Coronary artery (tissue), 2 donors: ENCODE measurements at regions not wholly inside any gene's neighbourhood (a gene's known extent, or its start where the extent isn't known, plus 50 kb on each side); places are given as distances from the start of the nearest gene placed in this dataset.

ENCODE experiments used
- DNase-seq: peaks from one replicate; pipeline ENCODE4 v3.0.0-alpha.2; 2017; ENCODE audit warnings: low spot score
- H3K27ac ChIP-seq, 2 donors: fragments of 200-600 bp; sonication (generic); one replicate each; pipeline ENCODE4 v1.5.1; 2016 to 2019
- H3K4me3 ChIP-seq: fragments of 200-600 bp; sonication (generic); 2 replicates; pipeline ENCODE4 v1.5.1; 2016; ENCODE audit warnings: mild to moderate bottlenecking, moderate library complexity
- TF ChIP-seq, protein P1 (sequence below): fragments of 200-600 bp; sonication (generic); IDR thresholded peaks from one replicate; pipeline ENCODE4 v1.5.1; 2019; ENCODE audit warnings: antibody characterized with exemption

DNA sequence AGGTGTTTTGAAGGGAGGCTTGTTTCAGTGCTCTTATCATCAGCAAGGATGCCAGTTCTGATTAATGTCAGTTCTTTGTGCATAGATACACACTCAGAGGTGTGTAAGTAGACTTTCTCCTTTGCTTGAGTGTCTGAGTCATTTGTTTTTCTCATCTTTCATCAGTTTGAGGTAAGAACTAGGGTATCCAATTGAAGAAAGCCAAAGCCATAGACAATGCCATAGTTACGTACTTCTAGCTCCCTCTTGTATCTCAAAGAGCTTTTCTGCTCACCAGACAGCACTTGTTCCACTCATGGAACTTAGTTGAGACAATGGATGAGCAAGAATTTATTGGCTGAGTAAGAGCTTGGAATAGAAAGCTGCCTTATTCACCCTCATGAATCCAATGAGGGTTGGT is 520.1 kb downstream of the PIK3C3 start:
- DNase-seq: no peak
- H3K27ac ChIP-seq: no peak overlapping the region
- TF ChIP-seq, protein P1, sequence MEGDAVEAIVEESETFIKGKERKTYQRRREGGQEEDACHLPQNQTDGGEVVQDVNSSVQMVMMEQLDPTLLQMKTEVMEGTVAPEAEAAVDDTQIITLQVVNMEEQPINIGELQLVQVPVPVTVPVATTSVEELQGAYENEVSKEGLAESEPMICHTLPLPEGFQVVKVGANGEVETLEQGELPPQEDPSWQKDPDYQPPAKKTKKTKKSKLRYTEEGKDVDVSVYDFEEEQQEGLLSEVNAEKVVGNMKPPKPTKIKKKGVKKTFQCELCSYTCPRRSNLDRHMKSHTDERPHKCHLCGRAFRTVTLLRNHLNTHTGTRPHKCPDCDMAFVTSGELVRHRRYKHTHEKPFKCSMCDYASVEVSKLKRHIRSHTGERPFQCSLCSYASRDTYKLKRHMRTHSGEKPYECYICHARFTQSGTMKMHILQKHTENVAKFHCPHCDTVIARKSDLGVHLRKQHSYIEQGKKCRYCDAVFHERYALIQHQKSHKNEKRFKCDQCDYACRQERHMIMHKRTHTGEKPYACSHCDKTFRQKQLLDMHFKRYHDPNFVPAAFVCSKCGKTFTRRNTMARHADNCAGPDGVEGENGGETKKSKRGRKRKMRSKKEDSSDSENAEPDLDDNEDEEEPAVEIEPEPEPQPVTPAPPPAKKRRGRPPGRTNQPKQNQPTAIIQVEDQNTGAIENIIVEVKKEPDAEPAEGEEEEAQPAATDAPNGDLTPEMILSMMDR: no peak

DNA sequence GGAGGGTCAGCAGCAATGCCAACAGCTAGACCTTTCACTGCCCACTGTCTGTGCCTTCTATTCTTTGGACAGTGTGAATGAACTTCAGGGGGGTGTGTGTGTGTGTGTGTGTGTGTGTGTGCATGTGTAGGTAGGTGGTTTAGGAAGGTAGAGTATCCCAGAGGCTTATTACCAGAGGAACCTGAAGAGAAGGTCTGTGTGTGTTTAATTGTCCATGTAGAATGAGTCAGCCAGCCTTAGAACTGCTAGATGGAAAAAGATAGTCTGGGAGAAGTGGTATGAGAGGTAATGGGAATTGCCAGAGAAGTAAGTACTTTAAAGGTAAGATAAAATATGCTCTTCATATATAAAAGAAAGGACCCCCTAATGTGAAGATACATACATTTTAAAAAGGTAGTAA is 522.2 kb downstream of the PIK3C3 start:
- TF ChIP-seq, protein P1: no peak
- DNase-seq: no peak
- no peak overlapping the region for H3K4me3 ChIP-seq
- no peak overlapping the region for H3K27ac ChIP-seq

More for the DNA sequence above, 520.1 kb downstream of the PIK3C3 start:
- no peak overlapping the region for H3K4me3 ChIP-seq

DNA sequence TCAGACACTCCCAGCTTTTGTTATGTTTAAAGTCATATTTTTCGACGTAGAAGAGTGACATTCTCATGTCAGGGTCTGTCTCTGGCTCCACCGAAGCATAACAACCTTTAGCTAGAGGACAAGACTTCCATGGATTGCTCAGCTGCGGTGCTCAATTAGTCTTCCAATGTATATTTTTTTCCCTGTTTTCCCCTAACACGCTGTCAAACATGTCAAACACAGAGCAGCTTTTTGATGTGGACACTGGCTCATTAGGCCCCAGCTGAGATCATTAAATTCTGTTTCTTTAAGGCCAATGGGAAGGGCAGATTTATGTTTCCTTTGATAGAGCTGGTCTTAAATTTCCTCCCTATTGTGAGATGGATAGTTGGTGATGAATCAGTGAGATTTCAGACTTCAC is 525.4 kb downstream of the PIK3C3 start:
- Histone ChIP-seq H3K4me3 (no peak overlapping the region), H3K27ac (no peak overlapping the region)
- no peak for DNase-seq
- TF ChIP-seq, protein P1: no peak

DNA sequence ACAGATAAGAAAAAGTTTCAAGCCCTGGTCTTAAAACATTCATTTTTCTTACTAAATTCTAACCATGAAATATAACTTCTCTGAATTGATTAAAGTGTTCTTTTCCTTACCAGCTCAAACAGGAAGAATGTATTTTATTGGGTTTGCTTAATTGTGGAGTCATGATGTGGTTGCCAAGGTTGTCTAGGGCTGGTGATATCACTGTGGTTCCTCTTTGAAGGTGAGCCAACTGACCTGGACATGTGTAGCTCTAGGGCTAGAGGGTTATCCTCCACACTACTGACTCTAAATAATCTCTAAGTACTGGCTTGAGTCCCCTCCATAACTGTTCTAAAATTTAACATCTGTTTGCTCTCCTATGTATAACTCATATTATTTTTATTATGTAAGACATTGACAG is 529.6 kb downstream of the PIK3C3 start:
- Histone ChIP-seq H3K27ac (no peak overlapping the region), H3K4me3 (no peak overlapping the region)
- DNase-seq: no peak
- TF ChIP-seq, protein P1: no peak

DNA sequence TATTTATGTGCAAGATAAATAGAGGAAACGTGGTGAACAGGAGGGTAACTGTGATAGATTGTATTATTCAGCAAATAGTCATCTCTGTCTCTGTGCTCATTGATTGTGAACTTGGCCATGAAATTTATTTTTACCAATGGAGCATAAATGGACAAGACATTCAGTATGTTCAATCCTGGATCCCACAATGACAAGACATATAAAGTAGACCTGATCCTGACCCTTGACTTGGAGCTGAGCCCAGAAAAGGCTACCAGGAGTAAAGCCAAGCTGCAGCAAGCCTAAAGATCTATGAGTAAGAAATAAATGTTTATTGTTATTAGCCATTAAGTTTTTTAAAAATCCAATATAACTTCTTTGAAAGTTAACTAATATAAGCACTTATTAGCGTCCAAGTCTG is 531.2 kb downstream of the PIK3C3 start:
- TF ChIP-seq, protein P1: no peak
- no peak for DNase-seq
- Histone ChIP-seq H3K4me3 (no peak overlapping the region), H3K27ac (no peak overlapping the region)

DNA sequence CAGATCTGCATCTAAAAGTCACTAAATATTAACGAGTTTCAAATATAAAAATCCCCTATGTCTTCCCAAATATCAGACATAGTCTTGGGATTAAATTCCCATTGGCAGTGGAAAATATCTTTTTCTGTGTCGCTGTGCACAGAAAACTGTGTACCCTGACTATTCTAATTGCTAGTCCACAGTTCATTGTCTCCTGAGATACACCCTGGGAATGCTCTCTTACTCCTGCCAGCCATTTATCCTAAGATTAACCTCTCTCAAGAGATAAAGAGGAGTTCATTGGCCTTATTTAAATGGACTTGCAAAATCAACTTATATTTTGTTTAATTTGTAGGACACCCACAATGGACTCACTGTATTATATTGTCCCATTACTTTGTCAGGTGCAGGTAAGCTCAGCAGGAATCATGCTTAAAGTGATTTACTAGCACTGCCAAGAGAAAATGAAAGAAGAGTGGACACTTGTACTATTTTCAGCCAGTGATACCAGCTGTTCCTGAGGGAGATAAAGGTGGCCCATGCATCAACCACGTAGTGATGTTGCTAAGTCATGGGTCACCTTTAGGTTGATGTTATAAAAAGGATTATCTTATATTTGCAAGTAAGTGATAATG is 553.8 kb downstream of the PIK3C3 start:
- DNase-seq: no peak
- no peak overlapping the region for H3K27ac ChIP-seq
- no peak overlapping the region for H3K4me3 ChIP-seq
- TF ChIP-seq, protein P1: no peak

DNA sequence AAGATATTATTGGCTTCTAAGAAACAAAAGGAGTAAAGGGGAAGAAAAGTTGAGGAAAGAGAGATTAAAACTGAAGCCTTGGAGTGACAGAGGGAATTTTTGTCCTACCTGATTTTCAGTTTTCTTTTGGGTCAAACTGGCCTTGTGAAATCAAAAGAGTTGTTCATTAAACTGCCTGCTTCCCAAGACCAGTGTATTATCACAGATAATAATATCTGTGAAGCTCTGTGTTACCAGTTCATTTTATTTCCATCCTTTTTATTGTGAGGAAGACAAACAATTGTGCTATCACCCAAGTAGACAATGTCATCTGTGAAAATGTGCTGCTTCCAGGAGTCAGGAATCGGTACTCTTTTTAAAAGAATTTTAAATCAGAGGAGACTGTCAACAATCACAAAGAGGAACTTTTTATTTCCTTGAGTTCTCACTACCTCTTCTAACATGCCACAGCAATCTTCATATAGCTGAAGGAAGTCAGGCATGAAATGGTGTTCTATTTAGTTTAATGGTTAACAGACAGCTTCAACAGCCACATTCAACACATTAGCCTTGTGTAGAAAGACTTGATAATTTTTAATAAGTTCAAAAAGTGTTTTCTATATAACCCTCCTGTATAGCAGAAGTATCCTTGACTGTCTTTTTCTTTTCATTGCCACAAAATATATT is 554.8 kb downstream of the PIK3C3 start:
- DNase-seq: no peak
- no peak overlapping the region for H3K27ac ChIP-seq
- TF ChIP-seq, protein P1: no peak
- no peak overlapping the region for H3K4me3 ChIP-seq
